Nephron (organoid): ENCODE measurements at regions not wholly inside any gene's neighbourhood (a gene's known extent, or its start where the extent isn't known, plus 50 kb on each side); places are given as distances from the start of the nearest gene placed in this dataset.

ENCODE experiments used
- H3K27ac Mint-ChIP-seq, 3 experiments: 2 replicates each; pipeline ENCODE4 v1.8.0; 2020; ENCODE audit warnings: mixed read lengths in 3 of 3, mild to moderate bottlenecking in 2 of 3, moderate library complexity in 1 of 3
- H3K27me3 Mint-ChIP-seq: 2 replicates; pipeline ENCODE4 v1.8.0; 2021; ENCODE audit warnings: low read depth, mild to moderate bottlenecking, moderate library complexity, mixed read lengths
- H3K36me3 Mint-ChIP-seq: 2 replicates; pipeline ENCODE4 v1.8.0; 2020; ENCODE audit warnings: low read depth, mixed read lengths
- H3K4me1 Mint-ChIP-seq: 2 replicates; pipeline ENCODE4 v1.8.0; 2020; ENCODE audit warnings: mixed read lengths
- H3K4me3 Mint-ChIP-seq, 3 experiments: 2 replicates each; pipeline ENCODE4 v1.8.0; 2020; ENCODE audit warnings: mild to moderate bottlenecking in 3 of 3, mixed read lengths in 3 of 3, moderate library complexity in 2 of 3
- H3K9me3 Mint-ChIP-seq: 2 replicates; pipeline ENCODE4 v1.8.0; 2020; ENCODE audit warnings: mixed read lengths
- CTCF ChIP-seq, 3 experiments: fragments of 200-600 bp; sonication (generic); IDR thresholded peaks; one replicate each; pipeline ENCODE4 v1.5.0; 2021; ENCODE audit warnings: antibody characterized with exemption in 3 of 3; ENCODE audit not compliant: unreplicated experiment in 3 of 3

GRCh38 chr1:198007011-198007410 lies 89.8 kb downstream of the LHX9 start:
- peaks cover 18% of the 10 kb centered on the region for H3K9me3 Mint-ChIP-seq
- TF ChIP-seq CTCF (IDR thresholded peaks at IDR 0.05; ENCODE audit: unreplicated experiment in 3 of 3) = no peak
- H3K27me3 Mint-ChIP-seq = peaks cover 4% of the 10 kb centered on the region
- H3K4me1 Mint-ChIP-seq = no peaks in the 10 kb centered on the region
- H3K4me3 Mint-ChIP-seq = no peak overlapping the region
- no peaks in the 10 kb centered on the region for H3K36me3 Mint-ChIP-seq
- no peak overlapping the region for H3K27ac Mint-ChIP-seq

GRCh38 chr1:198007687-198008607 lies 90.8 kb downstream of the LHX9 start:
- H3K4me1 Mint-ChIP-seq = no peaks in the 10 kb centered on the region
- no peak overlapping the region for H3K27ac Mint-ChIP-seq
- H3K36me3 Mint-ChIP-seq = no peaks in the 10 kb centered on the region
- H3K9me3 Mint-ChIP-seq = peaks cover 18% of the 10 kb centered on the region
- H3K27me3 Mint-ChIP-seq = peaks cover 4% of the 10 kb centered on the region
- H3K4me3 Mint-ChIP-seq = no peak overlapping the region
- TF ChIP-seq CTCF (IDR thresholded peaks at IDR 0.05; ENCODE audit: unreplicated experiment in 3 of 3) = no peak

- Mint-ChIP-seq H3K27me3 (peaks cover 3% of the 10 kb centered on the region), H3K9me3 (peaks cover 12% of the 10 kb centered on the region), H3K27ac (no peak overlapping the region), H3K4me1 (no peaks in the 10 kb centered on the region), H3K36me3 (no peaks in the 10 kb centered on the region), H3K4me3 (no peak overlapping the region)
- TF ChIP-seq CTCF (IDR thresholded peaks at IDR 0.05; ENCODE audit: unreplicated experiment in 3 of 3) = no peak
Measured at GRCh38 chr1:198014355-198014754, 97.2 kb downstream of the LHX9 start.

- Mint-ChIP-seq H3K9me3 (peaks cover 6% of the 10 kb centered on the region), H3K27ac (no peak overlapping the region), H3K4me1 (no peaks in the 10 kb centered on the region), H3K4me3 (no peak overlapping the region), H3K36me3 (no peaks in the 10 kb centered on the region), H3K27me3 (peaks cover 3% of the 10 kb centered on the region)
- no peak for TF ChIP-seq CTCF (IDR thresholded peaks at IDR 0.05; ENCODE audit: unreplicated experiment in 3 of 3)
Measured at GRCh38 chr1:198015309-198015708, 98.1 kb downstream of the LHX9 start.

GRCh38 chr1:198018529-198018928 lies 101.4 kb downstream of the LHX9 start:
- TF ChIP-seq CTCF (IDR thresholded peaks at IDR 0.05; ENCODE audit: unreplicated experiment in 3 of 3) = no peak
- H3K9me3 Mint-ChIP-seq = no peaks in the 10 kb centered on the region
- no peaks in the 10 kb centered on the region for H3K4me1 Mint-ChIP-seq
- H3K4me3 Mint-ChIP-seq = no peak overlapping the region
- no peak overlapping the region for H3K27ac Mint-ChIP-seq
- no peaks in the 10 kb centered on the region for H3K36me3 Mint-ChIP-seq
- peaks cover 3% of the 10 kb centered on the region for H3K27me3 Mint-ChIP-seq

GRCh38 chr1:198019126-198019525 lies 102.0 kb downstream of the LHX9 start:
- H3K4me1 Mint-ChIP-seq = no peaks in the 10 kb centered on the region
- no peaks in the 10 kb centered on the region for H3K9me3 Mint-ChIP-seq
- H3K36me3 Mint-ChIP-seq = no peaks in the 10 kb centered on the region
- TF ChIP-seq CTCF (IDR thresholded peaks at IDR 0.05; ENCODE audit: unreplicated experiment in 3 of 3) = no peak
- no peak overlapping the region for H3K27ac Mint-ChIP-seq
- H3K27me3 Mint-ChIP-seq = peaks cover 3% of the 10 kb centered on the region
- no peak overlapping the region for H3K4me3 Mint-ChIP-seq
